ENCODE measurements at regions not wholly inside any gene's neighbourhood (a gene's known extent, or its start where the extent isn't known, plus 50 kb on each side); places are given as distances from the start of the nearest gene placed in this dataset.

DNA sequence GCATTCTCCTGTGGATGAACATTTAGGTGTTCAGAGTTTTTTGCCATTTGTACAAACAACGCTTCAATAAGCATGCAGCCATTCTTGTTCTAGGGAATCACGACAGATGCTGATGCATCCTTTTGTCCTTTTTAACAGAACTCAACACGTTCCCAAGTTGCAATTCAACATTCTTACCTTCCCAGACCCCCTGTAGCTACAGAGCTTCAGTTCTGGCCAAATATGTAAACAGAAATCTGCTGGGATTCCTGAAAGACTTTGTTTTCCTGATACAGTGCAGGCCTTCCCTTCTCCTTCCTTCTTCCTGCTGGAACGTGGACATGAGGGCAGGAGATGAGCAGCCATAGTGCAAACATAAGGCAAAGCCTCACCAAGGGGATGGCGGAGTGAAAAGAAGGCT lies 59.1 kb upstream of the SPATA12 start:
- ATAC-seq (ENCODE audit: low read depth in 2 of 2) (no peak), DNase-seq (no peak)
- Mint-ChIP-seq H3K9me3 (no peaks in the 10 kb centered on the region), H3K4me3 (no peak overlapping the region), H3K27ac (no peak overlapping the region), H3K4me1 (no peaks in the 10 kb centered on the region), H3K27me3 (peaks cover 19% of the 10 kb centered on the region), H3K36me3 (no peaks in the 10 kb centered on the region)
- H3K9me3 ChIP-seq (ENCODE audit: control insufficient read depth in 2 of 2, low read length in 2 of 2), result no peaks in the 10 kb centered on the region
- no peak overlapping the region for H3K27ac ChIP-seq (ENCODE audit: insufficient read depth, low read length, poor library complexity, severe bottlenecking)
- no peaks in the 10 kb centered on the region for H3K36me3 ChIP-seq (ENCODE audit: control insufficient read depth, insufficient read depth, low read length)
- no peak overlapping the region for H3K4me3 ChIP-seq (ENCODE audit: low read depth, low read length)
- H3K27me3 ChIP-seq (ENCODE audit: control insufficient read depth, insufficient read depth, low read length), result peaks cover 2% of the 10 kb centered on the region
- H3K4me1 ChIP-seq (ENCODE audit: control insufficient read depth, insufficient read depth, low read length, poor library complexity, severe bottlenecking), result no peaks in the 10 kb centered on the region

DNA sequence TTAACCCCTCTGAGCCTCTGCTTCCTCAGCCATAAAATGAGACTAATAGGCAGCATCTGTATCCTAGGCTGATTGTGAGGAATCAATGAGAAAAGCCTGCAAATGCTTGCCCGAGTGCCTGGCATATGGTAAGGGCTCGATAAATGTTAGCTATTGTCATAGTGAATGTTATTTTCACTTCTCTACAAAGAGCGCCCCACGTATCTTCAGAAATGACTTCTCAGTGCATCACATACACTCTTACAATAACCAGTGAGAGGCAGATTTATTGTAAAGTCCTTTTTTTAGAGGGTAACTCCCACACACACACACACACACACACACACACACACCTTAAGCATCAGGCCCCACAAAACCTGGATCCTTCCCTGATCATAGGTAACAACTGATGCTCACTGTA lies 60.5 kb upstream of the SPATA12 start:
- Histone ChIP-seq H3K27ac (ENCODE audit: insufficient read depth, low read length, poor library complexity, severe bottlenecking) (no peak overlapping the region), H3K4me1 (ENCODE audit: control insufficient read depth, insufficient read depth, low read length, poor library complexity, severe bottlenecking) (no peaks in the 10 kb centered on the region), H3K27me3 (ENCODE audit: control insufficient read depth, insufficient read depth, low read length) (no peaks in the 10 kb centered on the region), H3K9me3 (ENCODE audit: control insufficient read depth in 2 of 2, low read length in 2 of 2) (no peaks in the 10 kb centered on the region), H3K4me3 (ENCODE audit: low read depth, low read length) (no peak overlapping the region), H3K36me3 (ENCODE audit: control insufficient read depth, insufficient read depth, low read length) (no peaks in the 10 kb centered on the region)
- H3K27me3 Mint-ChIP-seq, result peaks cover 17% of the 10 kb centered on the region
- no peak overlapping the region for H3K4me3 Mint-ChIP-seq
- peaks cover 4% of the 10 kb centered on the region for H3K36me3 Mint-ChIP-seq
- H3K4me1 Mint-ChIP-seq, result peaks cover 0 to 4% (median 1%) of the 10 kb centered on the region in 4 donors
- no peaks in the 10 kb centered on the region for H3K9me3 Mint-ChIP-seq
- ATAC-seq (ENCODE audit: low read depth in 2 of 2) (no peak), DNase-seq (no peak)
- no peak overlapping the region for H3K27ac Mint-ChIP-seq

DNA sequence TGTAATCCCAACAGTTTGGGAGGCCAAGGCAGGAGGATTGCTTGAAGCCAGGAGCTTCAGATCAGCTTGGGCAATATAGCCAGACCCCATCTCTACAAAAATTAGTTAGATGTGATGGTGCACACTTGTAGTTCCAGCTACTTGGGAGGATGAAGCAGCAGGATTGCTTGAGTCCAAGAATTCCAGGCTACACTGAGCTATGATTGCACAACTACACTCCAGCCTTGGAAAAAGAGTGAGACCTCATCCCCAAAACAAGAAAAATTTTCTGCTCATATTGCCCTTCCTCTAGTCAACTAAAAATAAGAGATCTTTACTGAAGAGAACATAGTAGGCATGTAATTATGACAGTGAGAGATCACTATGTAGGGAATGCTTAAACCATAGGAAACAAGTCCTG lies 60.9 kb upstream of the SPATA12 start:
- H3K36me3 ChIP-seq (ENCODE audit: control insufficient read depth, insufficient read depth, low read length), result no peaks in the 10 kb centered on the region
- ATAC-seq (ENCODE audit: low read depth in 2 of 2), result no peak
- no peaks in the 10 kb centered on the region for H3K4me1 ChIP-seq (ENCODE audit: control insufficient read depth, insufficient read depth, low read length, poor library complexity, severe bottlenecking)
- H3K27me3 ChIP-seq (ENCODE audit: control insufficient read depth, insufficient read depth, low read length), result no peaks in the 10 kb centered on the region
- H3K36me3 Mint-ChIP-seq, result peaks cover 4% of the 10 kb centered on the region
- peaks cover 0 to 4% (median 1%) of the 10 kb centered on the region in 4 donors for H3K4me1 Mint-ChIP-seq
- no peak overlapping the region for H3K27ac ChIP-seq (ENCODE audit: insufficient read depth, low read length, poor library complexity, severe bottlenecking)
- no peak for DNase-seq
- no peaks in the 10 kb centered on the region for H3K9me3 Mint-ChIP-seq
- H3K27ac Mint-ChIP-seq, result no peak overlapping the region
- H3K9me3 ChIP-seq (ENCODE audit: control insufficient read depth in 2 of 2, low read length in 2 of 2), result no peaks in the 10 kb centered on the region
- peaks cover 15% of the 10 kb centered on the region for H3K27me3 Mint-ChIP-seq
- no peak overlapping the region for H3K4me3 ChIP-seq (ENCODE audit: low read depth, low read length)
- no peak overlapping the region for H3K4me3 Mint-ChIP-seq

DNA sequence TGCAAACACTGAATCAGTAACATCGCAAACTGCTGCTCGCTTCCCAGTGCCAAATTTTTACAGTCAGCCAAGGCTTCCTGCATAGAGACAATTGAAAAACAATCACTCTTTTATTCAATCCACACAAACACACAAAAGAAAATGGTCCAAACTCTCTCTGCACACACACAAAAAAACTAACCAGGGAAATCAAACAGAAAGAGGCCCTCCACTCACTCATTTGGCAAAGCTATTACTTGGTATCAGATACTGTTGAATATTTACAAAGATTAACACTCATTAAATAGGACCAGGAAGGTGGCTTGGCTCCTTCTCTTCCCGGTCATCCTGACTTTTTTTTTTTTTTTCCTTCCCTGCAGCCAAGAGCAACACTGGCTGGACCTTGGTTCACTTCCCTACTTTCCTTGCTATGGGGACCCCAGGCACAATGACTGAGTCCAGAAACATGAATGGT lies 62.4 kb upstream of the SPATA12 start:
- ATAC-seq (ENCODE audit: low read depth in 2 of 2) (no peak), DNase-seq (no peak)
- H3K27ac Mint-ChIP-seq, result no peak overlapping the region
- no peak overlapping the region for H3K4me3 ChIP-seq (ENCODE audit: low read depth, low read length)
- H3K27ac ChIP-seq (ENCODE audit: insufficient read depth, low read length, poor library complexity, severe bottlenecking), result no peak overlapping the region
- H3K27me3 Mint-ChIP-seq, result peaks cover 18% of the 10 kb centered on the region
- no peaks in the 10 kb centered on the region for H3K36me3 ChIP-seq (ENCODE audit: control insufficient read depth, insufficient read depth, low read length)
- H3K4me1 Mint-ChIP-seq, result peaks cover 0 to 4% (median 1%) of the 10 kb centered on the region in 4 donors
- no peak overlapping the region for H3K4me3 Mint-ChIP-seq
- H3K4me1 ChIP-seq (ENCODE audit: control insufficient read depth, insufficient read depth, low read length, poor library complexity, severe bottlenecking), result no peaks in the 10 kb centered on the region
- H3K27me3 ChIP-seq (ENCODE audit: control insufficient read depth, insufficient read depth, low read length), result no peaks in the 10 kb centered on the region
- no peaks in the 10 kb centered on the region for H3K9me3 ChIP-seq (ENCODE audit: control insufficient read depth in 2 of 2, low read length in 2 of 2)
- H3K36me3 Mint-ChIP-seq, result peaks cover 4% of the 10 kb centered on the region
- H3K9me3 Mint-ChIP-seq, result no peaks in the 10 kb centered on the region

DNA sequence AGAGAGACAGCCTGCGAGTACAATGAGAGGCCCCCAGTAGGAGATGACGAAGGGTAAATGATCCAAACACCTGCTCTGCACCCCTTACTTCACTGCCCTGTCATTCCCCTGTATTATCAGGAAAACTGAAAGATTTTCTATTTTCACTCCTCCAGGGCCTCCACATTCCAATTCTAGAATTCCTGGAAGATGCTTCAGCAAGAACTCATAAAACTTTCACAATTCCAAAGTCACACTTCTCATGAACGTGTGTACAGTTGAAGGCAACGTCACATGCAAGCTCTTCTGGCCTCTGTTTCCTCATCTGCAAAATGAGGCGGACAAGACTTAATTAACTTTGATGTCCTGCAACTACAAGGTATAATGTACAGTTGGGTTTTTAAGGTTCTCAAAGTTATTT lies 62.8 kb upstream of the SPATA12 start:
- H3K27ac Mint-ChIP-seq, result peak overlapping the region in 1 of 3 donors; percentile 20

DNA sequence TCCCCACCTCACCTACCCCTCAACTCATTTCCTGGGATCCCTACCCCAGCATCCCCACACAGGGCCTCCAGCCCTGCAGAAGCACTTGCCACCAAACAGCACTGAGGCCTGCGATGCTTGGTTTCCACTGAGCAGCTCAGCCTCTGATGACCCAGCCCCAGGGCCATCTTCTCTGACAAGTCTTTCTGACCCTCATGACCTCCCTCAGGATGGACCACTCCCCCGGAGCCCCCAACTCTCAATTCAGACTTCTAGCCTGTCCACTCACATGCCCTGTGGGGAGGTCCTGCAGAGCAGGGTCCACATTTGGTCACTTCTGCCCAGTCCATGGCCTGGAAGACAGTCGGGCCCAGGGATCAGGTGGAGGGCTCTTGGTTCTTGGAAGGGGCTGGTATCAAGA lies 63.4 kb upstream of the SPATA12 start:
- Mint-ChIP-seq H3K4me1 (peaks cover 0 to 4% (median 1%) of the 10 kb centered on the region in 4 donors), H3K36me3 (peaks cover 4% of the 10 kb centered on the region), H3K4me3 (peak overlapping the region in 1 of 4 donors; percentile 34), H3K27ac (peak overlapping the region in 1 of 3 donors; percentile 57), H3K27me3 (peaks cover 21% of the 10 kb centered on the region), H3K9me3 (peaks cover 0 to 1% (median 0%) of the 10 kb centered on the region in 7 donors)
- Histone ChIP-seq H3K9me3 (ENCODE audit: control insufficient read depth in 2 of 2, low read length in 2 of 2) (no peaks in the 10 kb centered on the region), H3K27ac (ENCODE audit: insufficient read depth, low read length, poor library complexity, severe bottlenecking) (no peak overlapping the region), H3K4me1 (ENCODE audit: control insufficient read depth, insufficient read depth, low read length, poor library complexity, severe bottlenecking) (no peaks in the 10 kb centered on the region), H3K4me3 (ENCODE audit: low read depth, low read length) (no peak overlapping the region), H3K27me3 (ENCODE audit: control insufficient read depth, insufficient read depth, low read length) (no peaks in the 10 kb centered on the region), H3K36me3 (ENCODE audit: control insufficient read depth, insufficient read depth, low read length) (no peaks in the 10 kb centered on the region)
- no peak for ATAC-seq (ENCODE audit: low read depth in 2 of 2)
- DNase-seq, result no peak

More for the DNA sequence above, 62.8 kb upstream of the SPATA12 start:
- Histone ChIP-seq H3K27ac (ENCODE audit: insufficient read depth, low read length, poor library complexity, severe bottlenecking) (no peak overlapping the region), H3K36me3 (ENCODE audit: control insufficient read depth, insufficient read depth, low read length) (no peaks in the 10 kb centered on the region), H3K27me3 (ENCODE audit: control insufficient read depth, insufficient read depth, low read length) (no peaks in the 10 kb centered on the region), H3K4me3 (ENCODE audit: low read depth, low read length) (no peak overlapping the region), H3K9me3 (ENCODE audit: control insufficient read depth in 2 of 2, low read length in 2 of 2) (no peaks in the 10 kb centered on the region), H3K4me1 (ENCODE audit: control insufficient read depth, insufficient read depth, low read length, poor library complexity, severe bottlenecking) (no peaks in the 10 kb centered on the region)
- DNase-seq (no peak), ATAC-seq (ENCODE audit: low read depth in 2 of 2) (no peak)
- Mint-ChIP-seq H3K36me3 (peaks cover 4% of the 10 kb centered on the region), H3K9me3 (peaks cover 0 to 1% (median 0%) of the 10 kb centered on the region in 7 donors), H3K4me3 (no peak overlapping the region), H3K4me1 (peaks cover 0 to 4% (median 1%) of the 10 kb centered on the region in 4 donors), H3K27me3 (peaks cover 21% of the 10 kb centered on the region)

DNA sequence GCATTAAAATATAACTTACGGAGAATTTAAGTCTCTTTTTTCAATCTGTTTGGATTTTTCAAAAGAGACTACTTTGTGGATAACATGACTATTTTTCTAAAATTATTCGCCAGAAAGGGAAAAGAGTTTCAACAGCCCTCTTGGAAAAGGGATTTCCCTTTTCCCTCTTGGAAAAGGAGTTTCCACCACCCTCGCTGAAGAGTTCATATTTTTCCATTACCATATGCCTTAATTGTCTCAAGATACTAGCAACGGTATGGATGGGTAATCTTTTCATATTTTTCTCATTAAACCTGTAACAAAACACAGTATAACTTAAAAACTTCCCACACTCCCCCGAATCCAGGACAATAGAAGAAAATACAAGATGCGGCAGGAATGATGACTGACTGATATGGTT lies 66.1 kb upstream of the SPATA12 start:
- H3K4me3 ChIP-seq (ENCODE audit: low read depth, low read length), result no peak overlapping the region
- H3K9me3 Mint-ChIP-seq, result peaks cover 0 to 1% (median 0%) of the 10 kb centered on the region in 7 donors
- no peaks in the 10 kb centered on the region for H3K4me1 ChIP-seq (ENCODE audit: control insufficient read depth, insufficient read depth, low read length, poor library complexity, severe bottlenecking)
- no peak overlapping the region for H3K4me3 Mint-ChIP-seq
- H3K36me3 ChIP-seq (ENCODE audit: control insufficient read depth, insufficient read depth, low read length), result no peaks in the 10 kb centered on the region
- peaks cover 0 to 4% (median 1%) of the 10 kb centered on the region in 4 donors for H3K4me1 Mint-ChIP-seq
- H3K36me3 Mint-ChIP-seq, result peaks cover 4% of the 10 kb centered on the region
- H3K27ac ChIP-seq (ENCODE audit: insufficient read depth, low read length, poor library complexity, severe bottlenecking), result no peak overlapping the region
- peak overlapping the region in 1 of 3 donors; percentile 22 for H3K27ac Mint-ChIP-seq
- peaks cover 9% of the 10 kb centered on the region for H3K27me3 ChIP-seq (ENCODE audit: control insufficient read depth, insufficient read depth, low read length)
- no peaks in the 10 kb centered on the region for H3K9me3 ChIP-seq (ENCODE audit: control insufficient read depth in 2 of 2, low read length in 2 of 2)
- DNase-seq, result no peak
- no peak for ATAC-seq (ENCODE audit: low read depth in 2 of 2)
- peaks cover 25% of the 10 kb centered on the region for H3K27me3 Mint-ChIP-seq

DNA sequence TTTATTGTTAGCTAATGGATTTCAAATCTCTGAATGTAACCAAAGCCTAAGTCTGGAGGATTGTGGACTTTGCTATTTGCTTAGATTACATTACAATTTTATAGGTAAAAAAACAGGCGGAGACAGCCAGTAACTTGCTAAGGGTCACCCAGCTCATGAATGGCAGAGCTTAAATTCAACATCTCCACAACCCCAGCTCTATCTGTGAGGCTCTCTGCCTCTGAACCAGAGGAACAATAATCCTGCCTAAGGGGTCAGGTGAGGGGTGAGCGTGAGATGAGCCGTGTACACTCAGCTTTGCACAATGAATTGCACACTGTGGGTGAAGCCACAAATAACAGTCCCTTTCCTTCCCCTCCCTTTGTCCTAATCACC lies 69.8 kb upstream of the SPATA12 start:
- DNase-seq, result no peak
- Mint-ChIP-seq H3K27ac (no peak overlapping the region), H3K36me3 (peaks cover 4% of the 10 kb centered on the region), H3K27me3 (peaks cover 27% of the 10 kb centered on the region), H3K4me1 (peaks cover 5 to 20% (median 6%) of the 10 kb centered on the region in 4 donors), H3K4me3 (no peak overlapping the region), H3K9me3 (peaks cover 0 to 1% (median 0%) of the 10 kb centered on the region in 7 donors)
- no peaks in the 10 kb centered on the region for H3K9me3 ChIP-seq (ENCODE audit: control insufficient read depth in 2 of 2, low read length in 2 of 2)
- peaks cover 9% of the 10 kb centered on the region for H3K27me3 ChIP-seq (ENCODE audit: control insufficient read depth, insufficient read depth, low read length)
- H3K4me1 ChIP-seq (ENCODE audit: control insufficient read depth, insufficient read depth, low read length, poor library complexity, severe bottlenecking), result peaks cover 7% of the 10 kb centered on the region
- H3K4me3 ChIP-seq (ENCODE audit: low read depth, low read length), result no peak overlapping the region
- ATAC-seq (ENCODE audit: low read depth in 2 of 2), result no peak
- H3K36me3 ChIP-seq (ENCODE audit: control insufficient read depth, insufficient read depth, low read length), result no peaks in the 10 kb centered on the region
- H3K27ac ChIP-seq (ENCODE audit: insufficient read depth, low read length, poor library complexity, severe bottlenecking), result no peak overlapping the region

All from CD4-positive, CD25-positive, alpha-beta regulatory T cell (primary cell).